ENCODE measurements at regions not wholly inside any gene's neighbourhood (a gene's known extent, or its start where the extent isn't known, plus 50 kb on each side); places are given as distances from the start of the nearest gene placed in this dataset.

GRCh38 chr21:21712748-21713520, 714.7 kb downstream of the NCAM2 start:
- FAIRE-seq (no peak), DNase-seq (no peak)
- no peak overlapping the region for H3K4me3 ChIP-seq (ENCODE audit: low read depth in 1 of 3, low read length in 3 of 3)
- H3K4me1 ChIP-seq (ENCODE audit: control insufficient read depth in 3 of 3, insufficient read depth in 2 of 3, low read depth in 1 of 3, low read length in 2 of 3): no peaks in the 10 kb centered on the region
- H3K9me3 ChIP-seq (ENCODE audit: control insufficient read depth in 2 of 2, insufficient read depth in 1 of 2, low read depth in 1 of 2, low read length in 1 of 2): no peaks in the 10 kb centered on the region
- H3K27ac ChIP-seq (ENCODE audit: low read depth in 1 of 3, low read length in 2 of 3): no peak overlapping the region
- no peaks in the 10 kb centered on the region for H3K36me3 ChIP-seq (ENCODE audit: control insufficient read depth in 3 of 3, insufficient read depth in 2 of 3, low read depth in 1 of 3, low read length in 3 of 3)
- H3K27me3 ChIP-seq (ENCODE audit: control insufficient read depth in 3 of 3, insufficient read depth in 3 of 3, low read length in 3 of 3): no peaks in the 10 kb centered on the region
- 73 to 78% (median 77%) methylated on average over 4 of the region's 4 CpGs for WGBS, 3 donors

GRCh38 chr21:21713651-21714180, 715.5 kb downstream of the NCAM2 start:
- Histone ChIP-seq H3K4me3 (ENCODE audit: low read depth in 1 of 3, low read length in 3 of 3) (no peak overlapping the region), H3K27ac (ENCODE audit: low read depth in 1 of 3, low read length in 2 of 3) (no peak overlapping the region), H3K4me1 (ENCODE audit: control insufficient read depth in 3 of 3, insufficient read depth in 2 of 3, low read depth in 1 of 3, low read length in 2 of 3) (no peaks in the 10 kb centered on the region), H3K36me3 (ENCODE audit: control insufficient read depth in 3 of 3, insufficient read depth in 2 of 3, low read depth in 1 of 3, low read length in 3 of 3) (no peaks in the 10 kb centered on the region), H3K27me3 (ENCODE audit: control insufficient read depth in 3 of 3, insufficient read depth in 3 of 3, low read length in 3 of 3) (no peaks in the 10 kb centered on the region), H3K9me3 (ENCODE audit: control insufficient read depth in 2 of 2, insufficient read depth in 1 of 2, low read depth in 1 of 2, low read length in 1 of 2) (no peaks in the 10 kb centered on the region)
- no peak for FAIRE-seq
- WGBS, 3 donors: 67 to 74% (median 70%) methylated on average over 3 of the region's 3 CpGs
- no peak for DNase-seq

GRCh38 chr21:21714426-21714825, 716.2 kb downstream of the NCAM2 start:
- H3K4me3 ChIP-seq (ENCODE audit: low read depth in 1 of 3, low read length in 3 of 3): no peak overlapping the region
- FAIRE-seq (no peak), DNase-seq (no peak)
- H3K27ac ChIP-seq (ENCODE audit: low read depth in 1 of 3, low read length in 2 of 3): no peak overlapping the region
- 72 to 81% (median 73%) methylated on average over 2 of the region's 2 CpGs for WGBS, 3 donors
- H3K4me1 ChIP-seq (ENCODE audit: control insufficient read depth in 3 of 3, insufficient read depth in 2 of 3, low read depth in 1 of 3, low read length in 2 of 3): no peaks in the 10 kb centered on the region
- no peaks in the 10 kb centered on the region for H3K9me3 ChIP-seq (ENCODE audit: control insufficient read depth in 2 of 2, insufficient read depth in 1 of 2, low read depth in 1 of 2, low read length in 1 of 2)
- H3K36me3 ChIP-seq (ENCODE audit: control insufficient read depth in 3 of 3, insufficient read depth in 2 of 3, low read depth in 1 of 3, low read length in 3 of 3): no peaks in the 10 kb centered on the region
- no peaks in the 10 kb centered on the region for H3K27me3 ChIP-seq (ENCODE audit: control insufficient read depth in 3 of 3, insufficient read depth in 3 of 3, low read length in 3 of 3)

DNA sequence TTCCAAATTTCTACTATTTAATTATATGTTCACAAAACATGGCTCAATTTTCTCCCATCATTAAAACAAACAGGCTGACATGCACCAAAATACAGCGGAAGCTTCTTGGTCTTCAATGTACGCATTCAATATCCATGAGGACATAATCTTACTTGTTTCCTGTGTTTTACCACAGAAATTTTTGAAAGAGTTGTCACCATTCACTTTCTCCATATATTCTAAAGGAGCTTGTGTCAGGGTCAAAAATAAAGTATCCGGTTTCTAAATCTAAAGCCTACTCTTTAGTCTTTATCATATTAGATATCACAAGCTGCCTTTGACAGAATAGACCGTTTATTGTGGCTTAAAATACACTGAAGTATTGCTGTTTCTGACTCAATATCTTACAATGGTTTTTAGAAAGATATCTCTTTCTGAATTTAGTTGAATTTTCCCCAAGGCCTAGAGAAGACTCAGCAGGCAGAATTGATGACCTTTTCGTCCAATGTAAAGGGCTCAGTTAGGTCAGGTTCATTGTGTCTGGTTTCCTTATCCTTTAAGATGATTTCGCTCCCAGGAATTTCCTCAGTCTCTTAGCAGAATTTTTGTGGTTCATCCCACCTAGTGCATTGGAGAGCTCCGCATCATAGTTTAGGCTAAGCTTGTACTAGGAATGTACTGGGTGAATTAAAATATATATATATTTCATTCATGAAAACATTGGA, 717.2 kb downstream of the NCAM2 start:
- Histone ChIP-seq H3K27me3 (ENCODE audit: control insufficient read depth in 3 of 3, insufficient read depth in 3 of 3, low read length in 3 of 3) (no peaks in the 10 kb centered on the region), H3K27ac (ENCODE audit: low read depth in 1 of 3, low read length in 2 of 3) (no peak overlapping the region), H3K9me3 (ENCODE audit: control insufficient read depth in 2 of 2, insufficient read depth in 1 of 2, low read depth in 1 of 2, low read length in 1 of 2) (no peaks in the 10 kb centered on the region), H3K4me3 (ENCODE audit: low read depth in 1 of 3, low read length in 3 of 3) (no peak overlapping the region), H3K36me3 (ENCODE audit: control insufficient read depth in 3 of 3, insufficient read depth in 2 of 3, low read depth in 1 of 3, low read length in 3 of 3) (no peaks in the 10 kb centered on the region), H3K4me1 (ENCODE audit: control insufficient read depth in 3 of 3, insufficient read depth in 2 of 3, low read depth in 1 of 3, low read length in 2 of 3) (no peaks in the 10 kb centered on the region)
- DNase-seq (no peak), FAIRE-seq (no peak)
- WGBS, 3 donors: 84 to 85% (median 84%) methylated on average over 7 of the region's 7 CpGs

DNA sequence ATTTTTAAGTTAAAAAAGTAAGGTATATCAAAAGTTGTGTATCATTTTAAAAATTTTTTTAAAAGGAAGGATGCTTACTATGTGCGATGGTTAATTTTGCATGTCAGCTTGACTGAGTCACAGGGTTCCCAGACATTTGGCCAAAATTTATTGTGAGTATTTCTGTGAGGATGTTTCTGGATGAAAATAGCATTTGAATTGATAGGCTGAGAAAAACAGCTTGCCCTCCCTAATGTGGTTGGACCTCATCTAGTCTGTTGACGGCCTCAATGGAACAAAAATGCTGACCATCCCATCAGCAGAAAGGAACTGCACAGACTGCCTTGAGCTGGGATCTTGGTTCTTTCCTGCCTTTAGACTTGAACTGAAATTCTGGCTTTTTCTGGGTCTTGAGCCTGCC, 724.5 kb downstream of the NCAM2 start:
- WGBS, 3 donors: 94 to 100% (median 100%) methylated on average over 2 of the region's 2 CpGs

DNA sequence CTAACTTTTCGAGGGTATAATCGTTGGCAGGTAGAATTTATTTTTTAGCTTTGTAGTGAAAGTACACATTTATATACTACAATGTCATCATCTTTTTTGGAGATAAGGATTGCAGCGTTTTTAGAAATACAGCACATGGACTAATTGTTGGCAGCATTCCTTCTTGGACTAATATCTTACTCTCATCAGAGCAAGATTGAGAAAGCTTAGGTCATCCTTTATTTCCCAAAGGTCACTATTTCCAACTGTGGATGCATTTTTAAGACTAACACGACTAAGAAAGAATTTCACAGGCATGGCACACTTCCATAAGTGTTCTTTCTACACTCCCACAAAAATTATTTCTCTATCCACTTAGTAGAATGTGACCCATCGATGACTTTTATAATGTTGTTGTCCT, 732.3 kb downstream of the NCAM2 start:
- Histone ChIP-seq H3K4me3 (ENCODE audit: low read depth in 1 of 3, low read length in 3 of 3) (no peak overlapping the region), H3K9me3 (ENCODE audit: control insufficient read depth in 2 of 2, insufficient read depth in 1 of 2, low read depth in 1 of 2, low read length in 1 of 2) (no peaks in the 10 kb centered on the region), H3K27me3 (ENCODE audit: control insufficient read depth in 3 of 3, insufficient read depth in 3 of 3, low read length in 3 of 3) (no peaks in the 10 kb centered on the region), H3K27ac (ENCODE audit: low read depth in 1 of 3, low read length in 2 of 3) (no peak overlapping the region), H3K4me1 (ENCODE audit: control insufficient read depth in 3 of 3, insufficient read depth in 2 of 3, low read depth in 1 of 3, low read length in 2 of 3) (no peaks in the 10 kb centered on the region), H3K36me3 (ENCODE audit: control insufficient read depth in 3 of 3, insufficient read depth in 2 of 3, low read depth in 1 of 3, low read length in 3 of 3) (no peaks in the 10 kb centered on the region)
- FAIRE-seq: no peak
- no peak for DNase-seq
- WGBS, 3 donors: 72 to 79% (median 76%) methylated on average over 5 of the region's 5 CpGs

More for the DNA sequence above, 724.5 kb downstream of the NCAM2 start:
- FAIRE-seq (no peak), DNase-seq (no peak)
- Histone ChIP-seq H3K27me3 (ENCODE audit: control insufficient read depth in 3 of 3, insufficient read depth in 3 of 3, low read length in 3 of 3) (no peaks in the 10 kb centered on the region), H3K9me3 (ENCODE audit: control insufficient read depth in 2 of 2, insufficient read depth in 1 of 2, low read depth in 1 of 2, low read length in 1 of 2) (peaks cover 0 to 2% of the 10 kb centered on the region in 2 donors), H3K4me1 (ENCODE audit: control insufficient read depth in 3 of 3, insufficient read depth in 2 of 3, low read depth in 1 of 3, low read length in 2 of 3) (no peaks in the 10 kb centered on the region), H3K36me3 (ENCODE audit: control insufficient read depth in 3 of 3, insufficient read depth in 2 of 3, low read depth in 1 of 3, low read length in 3 of 3) (no peaks in the 10 kb centered on the region), H3K27ac (ENCODE audit: low read depth in 1 of 3, low read length in 2 of 3) (no peak overlapping the region), H3K4me3 (ENCODE audit: low read depth in 1 of 3, low read length in 3 of 3) (no peak overlapping the region)

DNA sequence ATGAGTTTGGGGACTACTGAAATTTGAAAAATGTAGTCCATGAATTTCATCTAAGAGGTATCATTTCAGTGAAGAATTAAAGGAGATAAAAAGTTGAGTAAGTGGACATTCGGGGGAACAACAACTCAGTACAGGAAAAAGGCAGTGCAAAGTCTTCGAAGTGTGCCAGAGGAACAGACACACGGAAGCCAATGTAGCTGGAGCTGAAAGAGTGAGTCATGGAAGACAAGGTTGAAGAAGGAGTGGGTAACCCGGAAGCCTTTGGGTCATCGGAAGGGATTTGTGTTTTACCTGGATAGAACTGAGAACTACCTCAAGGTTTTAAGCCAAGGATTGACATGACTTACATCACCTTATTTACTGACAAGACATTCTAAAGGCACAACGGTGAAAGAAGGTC, 733.4 kb downstream of the NCAM2 start:
- DNase-seq (no peak), FAIRE-seq (no peak)
- Histone ChIP-seq H3K27ac (ENCODE audit: low read depth in 1 of 3, low read length in 2 of 3) (no peak overlapping the region), H3K27me3 (ENCODE audit: control insufficient read depth in 3 of 3, insufficient read depth in 3 of 3, low read length in 3 of 3) (no peaks in the 10 kb centered on the region), H3K4me3 (ENCODE audit: low read depth in 1 of 3, low read length in 3 of 3) (no peak overlapping the region), H3K4me1 (ENCODE audit: control insufficient read depth in 3 of 3, insufficient read depth in 2 of 3, low read depth in 1 of 3, low read length in 2 of 3) (no peaks in the 10 kb centered on the region), H3K9me3 (ENCODE audit: control insufficient read depth in 2 of 2, insufficient read depth in 1 of 2, low read depth in 1 of 2, low read length in 1 of 2) (no peaks in the 10 kb centered on the region), H3K36me3 (ENCODE audit: control insufficient read depth in 3 of 3, insufficient read depth in 2 of 3, low read depth in 1 of 3, low read length in 3 of 3) (no peaks in the 10 kb centered on the region)
- 88 to 93% (median 88%) methylated on average over 6 of the region's 6 CpGs for WGBS, 3 donors

DNA sequence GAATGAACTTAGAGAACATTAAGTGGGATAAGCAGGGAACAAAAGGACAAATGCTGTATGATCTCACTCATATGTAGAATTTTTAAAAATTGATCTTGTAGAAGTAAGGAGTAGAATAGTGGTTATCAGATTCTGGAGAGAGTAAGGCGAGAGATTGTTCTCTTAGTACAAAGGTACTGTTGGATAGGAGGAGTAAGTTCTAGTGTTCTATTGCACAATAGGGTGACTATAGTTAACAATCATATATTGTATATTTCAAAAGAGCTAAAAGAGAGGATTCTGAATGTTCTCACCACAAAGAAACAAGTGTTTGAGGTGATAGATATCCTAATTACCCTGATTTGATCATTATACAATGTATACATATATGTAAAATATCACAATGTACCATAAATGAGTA, 735.9 kb downstream of the NCAM2 start:
- no peak for DNase-seq
- FAIRE-seq: no peak
- Histone ChIP-seq H3K27ac (ENCODE audit: low read depth in 1 of 3, low read length in 2 of 3) (no peak overlapping the region), H3K27me3 (ENCODE audit: control insufficient read depth in 3 of 3, insufficient read depth in 3 of 3, low read length in 3 of 3) (no peaks in the 10 kb centered on the region), H3K4me1 (ENCODE audit: control insufficient read depth in 3 of 3, insufficient read depth in 2 of 3, low read depth in 1 of 3, low read length in 2 of 3) (no peaks in the 10 kb centered on the region), H3K9me3 (ENCODE audit: control insufficient read depth in 2 of 2, insufficient read depth in 1 of 2, low read depth in 1 of 2, low read length in 1 of 2) (peaks cover 0 to 1% of the 10 kb centered on the region in 2 donors), H3K36me3 (ENCODE audit: control insufficient read depth in 3 of 3, insufficient read depth in 2 of 3, low read depth in 1 of 3, low read length in 3 of 3) (no peaks in the 10 kb centered on the region), H3K4me3 (ENCODE audit: low read depth in 1 of 3, low read length in 3 of 3) (no peak overlapping the region)
- WGBS, 3 donors: 63 to 84% (median 80%) methylated on average over 1 of the region's 1 CpG

Data from small intestine (tissue), 7 donors.